GM18861 (cell line): ENCODE measurements at regions not wholly inside any gene's neighbourhood (a gene's known extent, or its start where the extent isn't known, plus 50 kb on each side); places are given as distances from the start of the nearest gene placed in this dataset.
"Not testable (repeated sequence)": the region's sequence is repeated elsewhere in the genome, so short reads cannot be mapped to it uniquely, and the experiment has no call there.

Experiments
- ATAC-seq: cut with Tn5 transposase; IDR thresholded peaks from one replicate; pipeline ENCODE4 v1.9.1; 2021; ENCODE audit not compliant: unreplicated experiment

- no peak for ATAC-seq
Observed at GRCh38 chr2:224155371-224155770, 116.3 kb upstream of the SERPINE2 start.

GRCh38 chr2:224151680-224152310, 112.7 kb upstream of the SERPINE2 start:
- no peak for ATAC-seq

DNA sequence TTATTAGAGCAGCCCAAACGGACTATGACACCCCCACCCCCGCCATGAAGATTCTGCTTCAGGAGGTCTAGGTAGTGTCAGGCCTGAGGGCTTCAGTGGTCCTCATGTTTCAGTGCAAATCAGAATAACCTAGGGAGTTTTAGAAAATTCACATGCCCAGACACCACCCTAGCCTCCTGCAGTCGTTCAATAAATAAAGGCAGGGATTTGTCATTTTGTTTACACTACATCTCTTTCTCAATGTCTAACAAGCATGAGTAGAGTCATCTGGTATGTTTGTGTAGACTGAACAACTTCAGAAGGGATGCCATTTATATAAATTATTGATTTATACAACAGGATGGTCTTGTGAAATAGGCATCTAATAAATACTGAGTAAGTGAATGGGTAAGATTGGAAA, 112.1 kb upstream of the SERPINE2 start:
- ATAC-seq, result no peak

- not testable (repeated sequence) for ATAC-seq
Observed at GRCh38 chr2:224148058-224148457, 109.0 kb upstream of the SERPINE2 start.

GRCh38 chr2:224147174-224147573, 108.1 kb upstream of the SERPINE2 start:
- ATAC-seq, result no peak

DNA sequence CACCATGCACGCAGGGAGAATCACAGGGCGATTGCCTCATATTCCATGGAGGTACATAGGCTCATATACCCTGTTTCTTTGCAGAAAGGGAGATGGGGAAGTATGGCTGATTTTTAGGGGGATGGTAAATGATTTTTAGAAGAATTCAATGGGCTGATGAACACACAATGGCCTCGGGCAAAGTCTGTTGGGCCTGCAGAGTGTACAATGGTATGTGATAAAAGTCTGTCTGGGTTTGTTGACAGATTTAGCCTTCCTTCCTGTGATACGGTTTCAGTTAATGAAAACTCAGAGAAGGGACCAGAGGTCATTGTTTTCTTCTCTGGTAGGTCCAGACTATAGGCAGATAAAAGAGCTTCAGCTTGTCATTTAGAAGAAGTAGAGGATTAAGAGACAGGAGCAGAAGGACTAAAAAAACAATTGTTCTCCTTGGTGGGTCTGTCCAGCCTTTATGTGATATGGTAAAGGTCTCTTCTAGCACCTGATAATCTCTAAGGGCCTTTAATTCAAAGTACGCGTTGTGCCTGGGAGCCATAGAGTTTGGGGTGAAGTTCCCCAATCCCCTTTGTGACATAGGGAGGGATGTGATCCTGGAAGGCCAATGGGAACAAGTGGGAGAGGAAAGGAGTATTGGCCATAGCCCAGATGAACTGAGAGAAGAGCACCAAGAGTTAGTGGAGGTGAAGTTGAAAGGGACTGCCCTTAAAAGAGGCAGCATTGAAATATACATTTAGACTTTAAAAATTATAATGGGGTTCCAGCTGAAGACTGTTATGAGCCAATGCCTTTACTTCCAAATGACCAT, 107.5 kb upstream of the SERPINE2 start:
- ATAC-seq, result no peak

DNA sequence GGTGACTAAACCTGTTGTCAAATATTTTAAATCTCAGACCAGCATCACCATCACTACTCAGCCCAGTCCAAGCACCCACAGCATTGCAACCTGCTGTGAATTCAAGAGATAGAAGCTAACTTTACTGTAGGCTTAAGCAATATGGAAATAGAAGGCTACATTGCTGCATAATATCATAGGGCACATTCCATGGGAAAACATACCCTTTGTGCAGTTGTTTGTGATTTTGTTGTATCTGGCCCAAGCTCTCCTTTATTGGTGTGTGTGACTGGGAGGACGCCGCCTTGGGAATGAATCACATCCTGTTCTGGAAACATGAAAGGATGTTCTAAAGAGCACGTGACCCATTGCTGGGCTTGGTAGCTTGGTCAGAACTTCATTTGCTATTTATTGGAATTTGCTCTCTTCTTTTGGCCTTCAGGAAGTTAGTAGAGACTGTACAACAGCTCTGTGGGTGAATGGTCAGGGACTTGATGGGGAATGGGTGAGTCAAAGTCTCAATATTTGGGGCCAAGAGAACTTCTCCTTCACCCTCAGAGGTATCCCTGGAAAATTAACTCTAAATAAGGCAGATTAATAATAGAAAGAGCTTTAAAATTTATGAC, 106.8 kb upstream of the SERPINE2 start:
- no peak for ATAC-seq

DNA sequence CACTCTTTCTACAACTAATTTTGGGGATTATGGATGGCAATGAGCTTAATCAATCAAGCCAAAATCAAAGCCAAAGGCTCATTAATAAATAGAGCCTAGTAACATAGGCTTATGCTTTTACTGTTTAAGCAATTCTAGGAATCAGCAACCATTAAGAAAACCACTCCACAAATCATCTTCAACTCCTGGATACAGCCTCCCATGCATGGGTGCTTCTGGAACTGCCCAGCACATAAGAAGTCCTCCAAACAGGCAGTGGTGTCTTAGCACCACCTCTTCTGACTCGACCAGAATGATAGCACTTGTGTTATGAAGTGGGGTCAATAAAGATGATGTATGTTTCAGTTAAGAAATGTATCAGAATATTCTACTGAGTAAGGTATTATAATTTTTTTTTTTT, 104.4 kb upstream of the SERPINE2 start:
- ATAC-seq, result no peak

- no peak for ATAC-seq
Observed at GRCh38 chr2:224142397-224143312, 103.6 kb upstream of the SERPINE2 start.

- no peak for ATAC-seq
Observed at GRCh38 chr2:224141304-224141703, 102.2 kb upstream of the SERPINE2 start.

GRCh38 chr2:224137208-224137607, 98.1 kb upstream of the SERPINE2 start:
- ATAC-seq, result no peak

DNA sequence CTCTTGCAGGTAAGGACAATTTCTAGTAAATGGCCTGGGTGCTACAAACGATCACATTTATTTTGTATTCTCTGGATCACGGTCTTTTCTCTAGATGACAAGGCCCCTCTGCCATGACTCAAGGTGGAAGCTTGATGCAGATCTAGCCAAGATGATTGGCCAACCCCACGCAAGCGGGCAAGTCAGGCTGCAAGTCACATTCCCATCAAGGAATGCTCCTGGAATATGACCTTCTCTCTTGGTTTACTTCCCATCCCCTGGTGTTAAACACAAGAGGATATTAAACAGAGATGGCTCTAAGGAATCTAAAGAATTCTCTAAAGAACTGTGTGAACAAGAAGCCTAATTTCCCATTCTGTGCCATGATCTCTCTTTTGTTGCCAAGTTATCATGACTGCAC, 97.3 kb upstream of the SERPINE2 start:
- ATAC-seq, result no peak

DNA sequence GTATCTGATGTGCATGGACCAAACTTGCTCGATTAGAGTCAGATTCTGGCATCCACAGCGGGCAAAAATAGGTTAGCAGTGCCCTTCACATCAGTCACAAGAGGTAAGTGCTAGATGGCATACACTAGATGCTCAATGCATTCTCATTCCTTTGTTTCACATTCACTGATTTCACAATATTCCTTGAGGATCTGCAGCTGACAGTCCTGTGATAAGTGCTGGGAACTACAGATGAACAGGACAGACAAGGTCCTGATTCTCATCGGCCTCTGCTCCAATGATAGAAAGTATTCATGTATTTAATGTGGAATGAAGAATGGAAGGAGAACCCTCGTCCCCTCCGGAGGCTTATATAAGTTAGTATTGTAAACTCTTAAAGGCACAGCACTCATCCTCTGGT, 96.8 kb upstream of the SERPINE2 start:
- no peak for ATAC-seq

DNA sequence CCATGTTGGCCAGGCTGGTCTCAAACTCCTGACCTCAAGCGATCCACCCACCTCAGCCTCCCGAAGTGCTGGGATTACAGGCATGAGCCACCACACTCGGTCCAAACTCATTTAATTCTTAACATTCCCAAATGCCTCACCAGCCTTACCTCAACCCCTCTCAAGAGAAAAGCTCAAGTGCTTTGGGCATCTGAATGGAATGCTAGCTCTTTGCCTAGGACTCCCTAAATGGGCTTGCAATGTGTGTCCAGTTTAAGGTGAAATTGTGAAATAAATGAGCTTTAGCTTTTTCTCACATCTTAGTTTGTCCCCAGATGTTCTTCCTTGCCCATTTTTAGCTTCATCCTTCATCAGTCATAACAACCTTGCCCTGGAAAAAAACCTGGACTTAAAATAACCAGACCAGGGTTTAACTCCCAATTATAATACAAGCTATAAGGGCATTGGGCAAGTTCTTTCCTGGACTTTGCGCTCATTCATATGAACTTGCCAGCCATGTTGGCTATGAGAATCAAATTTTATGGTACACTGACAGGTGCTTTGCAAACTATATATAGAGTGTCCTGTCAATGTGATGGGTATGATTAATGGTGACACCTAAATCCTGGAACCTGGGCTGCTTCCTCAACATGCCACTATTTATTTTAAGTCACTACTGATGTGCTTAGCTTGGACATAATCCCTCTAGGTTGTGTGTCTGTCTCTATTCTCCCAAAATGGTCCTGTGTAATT, 95.1 kb upstream of the SERPINE2 start:
- no peak for ATAC-seq

DNA sequence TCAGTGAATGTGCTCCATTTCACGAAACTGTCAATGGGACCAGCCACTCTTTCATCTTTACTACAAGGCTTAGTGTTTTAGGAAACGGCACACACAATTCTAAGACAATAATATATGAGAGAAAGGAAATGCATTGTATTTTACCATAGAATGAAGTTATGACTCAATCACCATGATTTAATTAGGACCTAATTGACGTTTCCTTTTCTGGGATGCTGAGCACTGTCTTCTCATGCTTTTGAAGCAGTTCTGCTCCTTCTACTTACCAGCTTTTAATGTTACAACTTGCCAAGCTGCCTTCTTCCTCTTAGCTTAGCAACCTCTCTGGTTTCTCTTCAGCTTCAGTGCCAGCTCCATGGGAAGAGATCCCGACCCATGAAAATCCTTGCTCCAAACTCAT, 94.3 kb upstream of the SERPINE2 start:
- no peak for ATAC-seq

GRCh38 chr2:224127871-224128501, 88.9 kb upstream of the SERPINE2 start:
- no peak for ATAC-seq

- no peak for ATAC-seq
Observed at GRCh38 chr2:224126440-224126839, 87.4 kb upstream of the SERPINE2 start.

DNA sequence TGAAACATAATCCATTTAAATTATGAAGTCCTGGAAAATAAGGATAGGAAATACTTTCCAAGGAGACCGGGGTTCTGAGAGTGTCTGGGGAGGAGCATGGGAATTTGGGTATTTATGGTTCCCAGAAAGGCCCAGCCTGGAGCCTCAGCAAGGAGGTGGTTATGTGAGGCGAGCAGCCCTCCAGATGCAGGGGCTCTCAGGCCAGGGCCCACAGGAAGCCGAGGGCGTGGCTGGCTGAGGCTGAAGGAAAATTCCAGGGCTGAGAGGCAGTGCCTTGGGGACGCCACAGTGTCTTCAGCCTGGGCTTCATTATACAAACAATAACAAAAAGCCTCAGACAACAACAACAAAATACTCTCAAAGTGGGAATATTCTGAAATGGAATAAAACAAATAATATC, 86.9 kb upstream of the SERPINE2 start:
- ATAC-seq, result no peak

DNA sequence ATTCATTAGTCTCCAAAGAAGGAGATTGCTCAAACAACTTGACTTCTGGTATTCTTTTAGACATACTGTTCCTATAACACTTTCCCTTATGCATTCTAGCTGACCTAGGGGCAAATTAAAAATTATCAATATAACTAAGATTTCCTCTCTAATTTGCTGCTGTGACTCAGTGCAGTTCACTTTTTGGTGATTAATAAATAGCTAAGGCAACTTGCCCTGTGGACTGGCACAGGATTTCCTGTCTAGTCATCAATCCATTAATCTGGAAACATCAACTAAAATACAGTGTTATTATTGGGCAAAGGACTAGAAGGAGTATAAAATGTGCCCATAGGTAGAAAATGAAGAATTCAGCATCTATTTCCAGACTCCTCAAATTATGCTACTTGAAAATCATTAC, 83.5 kb upstream of the SERPINE2 start:
- ATAC-seq, result no peak

DNA sequence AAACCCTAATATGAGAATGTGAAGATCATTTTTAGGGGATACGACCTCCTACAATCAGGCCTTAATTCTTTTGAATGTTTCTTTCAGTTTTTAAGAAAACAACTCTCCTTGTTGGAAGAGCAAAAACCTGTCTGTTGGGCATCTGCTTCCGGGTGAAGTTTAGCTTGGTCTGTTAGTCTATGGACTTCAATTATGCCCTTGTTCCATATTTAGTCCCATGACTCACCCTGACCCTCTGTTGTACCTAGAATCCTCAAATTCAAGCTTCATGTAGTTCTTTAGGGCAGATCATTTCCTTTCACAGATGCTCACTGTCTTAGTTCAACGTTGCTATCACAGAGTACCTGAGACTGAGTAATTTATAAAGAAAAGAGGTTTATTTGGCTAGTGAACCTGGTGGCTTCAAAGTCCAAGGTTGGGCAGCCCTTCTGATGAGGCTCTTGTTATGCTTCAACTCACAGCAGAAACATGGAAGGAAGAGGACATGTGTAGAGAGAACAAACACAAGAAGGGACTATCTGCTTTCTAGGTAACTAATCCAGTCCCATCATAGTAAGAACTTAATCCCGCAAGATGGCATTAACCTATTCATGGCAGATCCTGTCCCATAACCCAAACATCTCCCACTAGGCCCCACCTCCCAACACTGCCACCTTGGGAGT, 82.5 kb upstream of the SERPINE2 start:
- no peak for ATAC-seq
